ENCODE measurements at regions not wholly inside any gene's neighbourhood (a gene's known extent, or its start where the extent isn't known, plus 50 kb on each side); places are given as distances from the start of the nearest gene placed in this dataset.

DNA sequence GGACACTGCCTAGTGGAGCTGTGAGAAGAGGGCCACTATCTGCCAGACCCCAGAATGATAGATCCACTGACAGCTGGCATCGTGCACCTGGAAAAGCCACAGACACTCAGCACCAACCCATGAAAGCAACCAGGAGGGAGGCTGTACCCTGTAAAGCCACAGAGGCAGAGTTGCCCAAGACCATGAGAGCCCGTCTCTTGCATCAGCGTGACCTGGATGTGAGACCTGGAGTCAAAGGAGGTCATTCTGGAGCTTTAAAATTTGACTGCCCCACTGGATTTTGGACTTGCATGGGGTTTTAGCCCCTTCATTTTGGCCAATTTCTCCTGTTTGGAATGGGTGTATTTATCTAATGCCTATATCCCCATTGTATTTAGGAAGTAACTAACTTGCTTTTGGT is 83.5 kb upstream of the P3H2 start:
- TF ChIP-seq SMC3 (IDR thresholded peaks at IDR 0.05; ENCODE audit: low read depth, low read length), result no peak
- TF ChIP-seq, protein P1, sequence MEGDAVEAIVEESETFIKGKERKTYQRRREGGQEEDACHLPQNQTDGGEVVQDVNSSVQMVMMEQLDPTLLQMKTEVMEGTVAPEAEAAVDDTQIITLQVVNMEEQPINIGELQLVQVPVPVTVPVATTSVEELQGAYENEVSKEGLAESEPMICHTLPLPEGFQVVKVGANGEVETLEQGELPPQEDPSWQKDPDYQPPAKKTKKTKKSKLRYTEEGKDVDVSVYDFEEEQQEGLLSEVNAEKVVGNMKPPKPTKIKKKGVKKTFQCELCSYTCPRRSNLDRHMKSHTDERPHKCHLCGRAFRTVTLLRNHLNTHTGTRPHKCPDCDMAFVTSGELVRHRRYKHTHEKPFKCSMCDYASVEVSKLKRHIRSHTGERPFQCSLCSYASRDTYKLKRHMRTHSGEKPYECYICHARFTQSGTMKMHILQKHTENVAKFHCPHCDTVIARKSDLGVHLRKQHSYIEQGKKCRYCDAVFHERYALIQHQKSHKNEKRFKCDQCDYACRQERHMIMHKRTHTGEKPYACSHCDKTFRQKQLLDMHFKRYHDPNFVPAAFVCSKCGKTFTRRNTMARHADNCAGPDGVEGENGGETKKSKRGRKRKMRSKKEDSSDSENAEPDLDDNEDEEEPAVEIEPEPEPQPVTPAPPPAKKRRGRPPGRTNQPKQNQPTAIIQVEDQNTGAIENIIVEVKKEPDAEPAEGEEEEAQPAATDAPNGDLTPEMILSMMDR (conservative IDR thresholded peaks at IDR 0.05; ENCODE audit: low read depth, low read length), result no peak
